ENCODE measurements at regions not wholly inside any gene's neighbourhood (a gene's known extent, or its start where the extent isn't known, plus 50 kb on each side); places are given as distances from the start of the nearest gene placed in this dataset.
"Not testable (repeated sequence)": the region's sequence is repeated elsewhere in the genome, so short reads cannot be mapped to it uniquely, and the experiment has no call there.

GRCh38 chr4:127406187-127406586, 226.6 kb upstream of the INTU start:
- no peak overlapping the region for H3K4me3 ChIP-seq
- peaks cover 10% of the 10 kb centered on the region for H3K9me3 ChIP-seq
- DNase-seq (no peak), ATAC-seq (no peak)
- no peaks in the 10 kb centered on the region for H3K36me3 ChIP-seq (ENCODE audit: low read depth)
- no peak for TF ChIP-seq CTCF (IDR thresholded peaks at IDR 0.05)
- no peaks in the 10 kb centered on the region for H3K4me1 ChIP-seq (ENCODE audit: low read depth)
- intact Hi-C loops (cut with DNase I, micrococcal nuclease) = no loop called here

- H3K36me3 ChIP-seq (ENCODE audit: low read depth); intact Hi-C loops (cut with DNase I, micrococcal nuclease); H3K4me1 ChIP-seq (ENCODE audit: low read depth); H3K9me3 ChIP-seq; H3K4me3 ChIP-seq; ATAC-seq; DNase-seq: not testable (repeated sequence)
Observed at GRCh38 chr4:127407572-127407971, 225.2 kb upstream of the INTU start.

DNA sequence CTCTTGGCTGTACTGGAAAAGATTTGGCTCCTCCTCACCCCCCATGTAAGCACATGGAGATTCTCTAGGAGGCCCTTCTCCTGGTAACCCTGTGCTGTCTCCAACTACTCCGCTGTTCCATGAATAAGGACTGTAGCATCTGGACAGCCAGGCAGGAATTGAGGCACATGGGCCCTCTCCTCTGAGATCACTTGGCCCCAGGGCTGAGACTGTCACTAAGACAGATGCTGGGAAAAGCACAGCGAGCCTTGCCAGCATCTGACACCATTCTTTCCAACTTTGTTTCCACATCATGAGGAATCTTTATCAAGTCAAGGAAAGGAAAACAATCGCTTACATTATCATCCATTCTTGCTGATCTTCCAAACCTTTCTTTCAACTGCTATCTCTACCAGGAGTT, 222.6 kb upstream of the INTU start:
- TF ChIP-seq CTCF (IDR thresholded peaks at IDR 0.05) = no peak
- ATAC-seq = no peak
- H3K9me3 ChIP-seq = peaks cover 10% of the 10 kb centered on the region
- H3K36me3 ChIP-seq (ENCODE audit: low read depth) = no peaks in the 10 kb centered on the region
- H3K4me3 ChIP-seq = no peak overlapping the region
- intact Hi-C loops (cut with DNase I, micrococcal nuclease) = no loop called here
- H3K4me1 ChIP-seq (ENCODE audit: low read depth) = no peaks in the 10 kb centered on the region
- DNase-seq = peak in 1 of 3 donors; percentile 4

- DNase-seq (no peak), ATAC-seq (no peak)
- Histone ChIP-seq H3K36me3 (ENCODE audit: low read depth) (no peaks in the 10 kb centered on the region), H3K4me3 (no peak overlapping the region), H3K9me3 (peaks cover 10% of the 10 kb centered on the region), H3K4me1 (ENCODE audit: low read depth) (no peaks in the 10 kb centered on the region)
- intact Hi-C loops (cut with DNase I, micrococcal nuclease) = no loop called here
- no peak for TF ChIP-seq CTCF (IDR thresholded peaks at IDR 0.05)
Observed at GRCh38 chr4:127410644-127411043, 222.1 kb upstream of the INTU start.

DNA sequence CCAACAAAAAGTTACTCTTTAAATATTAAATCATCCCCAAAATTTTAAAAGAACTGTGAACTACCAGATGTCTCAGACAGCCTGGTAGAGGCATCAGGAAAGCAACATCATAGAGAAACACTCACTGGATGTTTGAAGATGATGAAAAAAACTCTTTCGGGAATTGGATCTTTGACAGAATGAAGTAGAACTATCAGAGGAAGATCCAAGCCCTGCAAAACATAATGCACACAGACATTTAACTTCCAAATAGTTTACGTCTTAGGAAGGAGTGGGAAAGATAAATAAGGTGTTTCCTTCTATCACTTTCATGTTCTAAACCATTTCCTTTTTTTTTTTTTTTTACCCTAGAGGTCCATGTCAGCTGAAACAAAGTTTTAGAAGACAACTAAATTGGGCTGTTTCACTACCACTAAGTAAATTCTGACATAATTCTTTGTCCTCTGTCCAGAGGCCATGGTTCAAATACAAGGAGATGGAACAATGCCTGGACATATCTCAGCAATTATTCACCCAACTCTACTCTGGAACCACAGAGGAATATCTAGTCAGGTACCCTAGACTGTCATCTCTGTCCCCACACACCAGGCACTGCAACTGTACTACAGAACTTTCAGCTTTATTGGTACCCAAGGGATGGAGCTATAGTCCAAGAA, 217.7 kb upstream of the INTU start:
- H3K4me1 ChIP-seq (ENCODE audit: low read depth) = no peaks in the 10 kb centered on the region
- H3K9me3 ChIP-seq = no peaks in the 10 kb centered on the region
- H3K36me3 ChIP-seq (ENCODE audit: low read depth) = no peaks in the 10 kb centered on the region
- TF ChIP-seq CTCF (IDR thresholded peaks at IDR 0.05) = no peak
- intact Hi-C loops (cut with DNase I, micrococcal nuclease) = no loop called here
- DNase-seq (no peak), ATAC-seq (no peak)
- H3K4me3 ChIP-seq = no peak overlapping the region

DNA sequence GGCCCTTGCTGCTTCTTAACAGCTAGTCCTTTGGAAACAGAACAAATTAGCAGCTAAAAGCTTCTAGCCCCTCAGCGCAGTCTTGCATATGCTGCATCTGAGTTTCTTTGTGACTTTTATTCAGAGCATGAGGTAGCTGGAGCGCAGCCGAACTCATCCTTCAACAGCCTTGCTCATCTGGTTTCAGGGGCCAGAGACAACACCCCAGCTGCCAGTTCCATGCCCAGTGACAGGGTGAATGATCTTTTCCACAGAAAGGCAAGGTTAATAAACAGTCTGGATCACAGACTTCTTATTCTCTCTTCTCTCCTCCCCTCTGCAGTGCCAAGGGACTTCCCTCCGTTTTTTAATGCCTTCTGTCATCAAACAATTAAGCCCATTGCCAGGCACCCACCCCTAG, 216.6 kb upstream of the INTU start:
- Histone ChIP-seq H3K36me3 (ENCODE audit: low read depth) (no peaks in the 10 kb centered on the region), H3K9me3 (no peaks in the 10 kb centered on the region), H3K4me1 (ENCODE audit: low read depth) (no peaks in the 10 kb centered on the region), H3K4me3 (no peak overlapping the region)
- ATAC-seq = no peak
- no peak for DNase-seq
- no peak for TF ChIP-seq CTCF (IDR thresholded peaks at IDR 0.05)
- intact Hi-C loops (cut with DNase I, micrococcal nuclease) = no loop called here
